ENCODE measurements at regions not wholly inside any gene's neighbourhood (a gene's known extent, or its start where the extent isn't known, plus 50 kb on each side); places are given as distances from the start of the nearest gene placed in this dataset.
A peak's percentile ranks its signal among the peaks of the same experiment; 100 is the strongest.

GRCh38 chr12:47382305-47382704 is 302.5 kb upstream of the AMIGO2 start:
- WGBS = 98% methylated on average over 1 of the region's 1 CpG

GRCh38 chr12:47378907-47379306 is 299.1 kb upstream of the AMIGO2 start:
- Histone ChIP-seq H3K27me3 (ENCODE audit: control insufficient read depth in 2 of 2, insufficient read depth in 1 of 2, low read length in 1 of 2) (no peaks in the 10 kb centered on the region), H3K27ac (ENCODE audit: low read depth in 1 of 2, low read length in 1 of 2) (no peak overlapping the region), H3K36me3 (ENCODE audit: control insufficient read depth in 2 of 2, insufficient read depth in 2 of 2, low read length in 1 of 2) (no peaks in the 10 kb centered on the region), H3K4me3 (ENCODE audit: low read length in 2 of 2) (no peak overlapping the region), H3K4me1 (ENCODE audit: control insufficient read depth in 2 of 2, insufficient read depth in 2 of 2, low read length in 2 of 2) (no peaks in the 10 kb centered on the region), H3K9me3 (ENCODE audit: control insufficient read depth in 2 of 2, insufficient read depth in 1 of 2, low read length in 1 of 2) (no peaks in the 10 kb centered on the region)
- DNase-seq (ENCODE audit: low read depth in 6 of 9, low spot score in 9 of 9) = no peak

More at GRCh38 chr12:47382305-47382704, 302.5 kb upstream of the AMIGO2 start:
- no peak overlapping the region for H3K27ac ChIP-seq (ENCODE audit: low read depth in 1 of 2, low read length in 1 of 2)
- DNase-seq (ENCODE audit: low read depth in 6 of 9, low spot score in 9 of 9) = no peak
- no peak overlapping the region for H3K4me3 ChIP-seq (ENCODE audit: low read length in 2 of 2)
- H3K4me1 ChIP-seq (ENCODE audit: control insufficient read depth in 2 of 2, insufficient read depth in 2 of 2, low read length in 2 of 2) = no peaks in the 10 kb centered on the region
- H3K27me3 ChIP-seq (ENCODE audit: control insufficient read depth in 2 of 2, insufficient read depth in 1 of 2, low read length in 1 of 2) = no peaks in the 10 kb centered on the region
- H3K9me3 ChIP-seq (ENCODE audit: control insufficient read depth in 2 of 2, insufficient read depth in 1 of 2, low read length in 1 of 2) = no peaks in the 10 kb centered on the region
- H3K36me3 ChIP-seq (ENCODE audit: control insufficient read depth in 2 of 2, insufficient read depth in 2 of 2, low read length in 1 of 2) = no peaks in the 10 kb centered on the region

GRCh38 chr12:47378222-47378582 is 298.4 kb upstream of the AMIGO2 start:
- H3K4me1 ChIP-seq (ENCODE audit: control insufficient read depth in 2 of 2, insufficient read depth in 2 of 2, low read length in 2 of 2) = no peaks in the 10 kb centered on the region
- DNase-seq (ENCODE audit: low read depth in 6 of 9, low spot score in 9 of 9) = no peak
- no peaks in the 10 kb centered on the region for H3K27me3 ChIP-seq (ENCODE audit: control insufficient read depth in 2 of 2, insufficient read depth in 1 of 2, low read length in 1 of 2)
- WGBS = 97% methylated on average over 3 of the region's 3 CpGs
- H3K36me3 ChIP-seq (ENCODE audit: control insufficient read depth in 2 of 2, insufficient read depth in 2 of 2, low read length in 1 of 2) = no peaks in the 10 kb centered on the region
- H3K27ac ChIP-seq (ENCODE audit: low read depth in 1 of 2, low read length in 1 of 2) = no peak overlapping the region
- H3K4me3 ChIP-seq (ENCODE audit: low read length in 2 of 2) = no peak overlapping the region
- H3K9me3 ChIP-seq (ENCODE audit: control insufficient read depth in 2 of 2, insufficient read depth in 1 of 2, low read length in 1 of 2) = no peaks in the 10 kb centered on the region

- WGBS = 95% methylated on average over 12 of the region's 12 CpGs
- Histone ChIP-seq H3K9me3 (ENCODE audit: control insufficient read depth in 2 of 2, insufficient read depth in 1 of 2, low read length in 1 of 2) (no peaks in the 10 kb centered on the region), H3K36me3 (ENCODE audit: control insufficient read depth in 2 of 2, insufficient read depth in 2 of 2, low read length in 1 of 2) (no peaks in the 10 kb centered on the region), H3K4me1 (ENCODE audit: control insufficient read depth in 2 of 2, insufficient read depth in 2 of 2, low read length in 2 of 2) (no peaks in the 10 kb centered on the region), H3K27me3 (ENCODE audit: control insufficient read depth in 2 of 2, insufficient read depth in 1 of 2, low read length in 1 of 2) (no peaks in the 10 kb centered on the region), H3K4me3 (ENCODE audit: low read length in 2 of 2) (no peak overlapping the region), H3K27ac (ENCODE audit: low read depth in 1 of 2, low read length in 1 of 2) (no peak overlapping the region)
- no peak for DNase-seq (ENCODE audit: low read depth in 6 of 9, low spot score in 9 of 9)
Measured at GRCh38 chr12:47377414-47378221, 297.9 kb upstream of the AMIGO2 start.

- H3K4me1 ChIP-seq (ENCODE audit: control insufficient read depth in 2 of 2, insufficient read depth in 2 of 2, low read length in 2 of 2) = no peaks in the 10 kb centered on the region
- H3K27me3 ChIP-seq (ENCODE audit: control insufficient read depth in 2 of 2, insufficient read depth in 1 of 2, low read length in 1 of 2) = no peaks in the 10 kb centered on the region
- WGBS = 98% methylated on average over 6 of the region's 6 CpGs
- no peak overlapping the region for H3K27ac ChIP-seq (ENCODE audit: low read depth in 1 of 2, low read length in 1 of 2)
- H3K36me3 ChIP-seq (ENCODE audit: control insufficient read depth in 2 of 2, insufficient read depth in 2 of 2, low read length in 1 of 2) = no peaks in the 10 kb centered on the region
- H3K9me3 ChIP-seq (ENCODE audit: control insufficient read depth in 2 of 2, insufficient read depth in 1 of 2, low read length in 1 of 2) = no peaks in the 10 kb centered on the region
- no peak overlapping the region for H3K4me3 ChIP-seq (ENCODE audit: low read length in 2 of 2)
- no peak for DNase-seq (ENCODE audit: low read depth in 6 of 9, low spot score in 9 of 9)
Measured at GRCh38 chr12:47376927-47377326, 297.2 kb upstream of the AMIGO2 start.

DNA sequence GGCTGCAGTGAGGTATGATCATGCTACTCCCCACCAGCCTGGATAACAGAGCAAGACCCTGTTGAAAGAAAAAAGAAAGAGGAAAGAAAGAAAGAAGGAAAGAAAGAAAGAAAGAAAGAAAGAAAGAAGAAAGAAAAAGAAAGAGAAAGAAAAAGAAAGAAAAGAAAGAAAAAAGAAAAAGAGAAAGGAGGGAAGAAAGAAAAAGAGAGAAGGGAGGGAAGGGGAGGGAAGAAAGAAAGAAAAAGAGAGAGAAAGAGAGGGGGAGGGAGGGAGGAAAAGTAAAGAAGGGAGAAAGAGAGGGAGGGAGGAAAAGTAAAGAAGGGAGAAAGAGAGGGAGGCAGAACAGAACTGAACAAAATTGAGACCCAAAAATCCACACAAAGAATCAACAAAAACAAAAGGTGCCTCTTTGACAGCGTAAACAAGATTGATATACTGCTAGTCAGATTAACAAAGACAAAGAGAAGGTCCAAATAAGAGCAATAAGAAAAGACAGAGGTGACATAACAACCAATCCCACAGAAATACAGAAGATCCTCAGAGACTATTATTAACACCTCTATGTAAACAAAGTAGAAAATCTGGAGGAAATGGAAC is 293.9 kb upstream of the AMIGO2 start:
- Histone ChIP-seq H3K4me3 (ENCODE audit: low read length in 2 of 2) (no peak overlapping the region), H3K9me3 (ENCODE audit: control insufficient read depth in 2 of 2, insufficient read depth in 1 of 2, low read length in 1 of 2) (no peaks in the 10 kb centered on the region), H3K27me3 (ENCODE audit: control insufficient read depth in 2 of 2, insufficient read depth in 1 of 2, low read length in 1 of 2) (no peaks in the 10 kb centered on the region), H3K27ac (ENCODE audit: low read depth in 1 of 2, low read length in 1 of 2) (no peak overlapping the region), H3K36me3 (ENCODE audit: control insufficient read depth in 2 of 2, insufficient read depth in 2 of 2, low read length in 1 of 2) (no peaks in the 10 kb centered on the region), H3K4me1 (ENCODE audit: control insufficient read depth in 2 of 2, insufficient read depth in 2 of 2, low read length in 2 of 2) (peaks cover 0 to 9% of the 10 kb centered on the region in 2 donors)
- DNase-seq (ENCODE audit: low read depth in 6 of 9, low spot score in 9 of 9) = no peak
- WGBS = 95% methylated on average over 1 of the region's 1 CpG

DNA sequence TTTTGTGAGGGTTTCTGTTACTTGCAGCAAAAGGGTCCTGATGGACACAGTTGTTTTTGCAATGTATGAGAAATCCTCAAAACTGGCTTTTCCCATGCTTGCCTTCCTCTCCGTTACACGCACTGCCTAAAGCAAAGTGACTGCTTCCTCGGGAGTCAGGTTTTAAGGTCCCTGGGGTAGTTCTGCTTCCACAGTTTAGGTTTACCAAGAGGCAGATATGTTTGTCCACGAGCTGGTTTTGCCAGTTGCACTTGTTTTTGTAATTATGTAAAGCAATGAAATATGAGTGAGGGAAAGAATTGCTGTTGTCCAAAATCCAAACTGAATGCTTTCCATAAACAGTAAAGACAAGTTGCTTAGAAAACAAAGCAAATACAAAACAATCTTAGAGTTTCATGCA is 290.7 kb upstream of the AMIGO2 start:
- Histone ChIP-seq H3K36me3 (ENCODE audit: control insufficient read depth in 2 of 2, insufficient read depth in 2 of 2, low read length in 1 of 2) (no peaks in the 10 kb centered on the region), H3K4me1 (ENCODE audit: control insufficient read depth in 2 of 2, insufficient read depth in 2 of 2, low read length in 2 of 2) (peaks cover 3 to 9% of the 10 kb centered on the region in 2 donors), H3K4me3 (ENCODE audit: low read length in 2 of 2) (no peak overlapping the region), H3K27me3 (ENCODE audit: control insufficient read depth in 2 of 2, insufficient read depth in 1 of 2, low read length in 1 of 2) (no peaks in the 10 kb centered on the region), H3K9me3 (ENCODE audit: control insufficient read depth in 2 of 2, insufficient read depth in 1 of 2, low read length in 1 of 2) (no peaks in the 10 kb centered on the region), H3K27ac (ENCODE audit: low read depth in 1 of 2, low read length in 1 of 2) (no peak overlapping the region)
- WGBS = 93% methylated on average over 4 of the region's 4 CpGs
- no peak for DNase-seq (ENCODE audit: low read depth in 6 of 9, low spot score in 9 of 9)

DNA sequence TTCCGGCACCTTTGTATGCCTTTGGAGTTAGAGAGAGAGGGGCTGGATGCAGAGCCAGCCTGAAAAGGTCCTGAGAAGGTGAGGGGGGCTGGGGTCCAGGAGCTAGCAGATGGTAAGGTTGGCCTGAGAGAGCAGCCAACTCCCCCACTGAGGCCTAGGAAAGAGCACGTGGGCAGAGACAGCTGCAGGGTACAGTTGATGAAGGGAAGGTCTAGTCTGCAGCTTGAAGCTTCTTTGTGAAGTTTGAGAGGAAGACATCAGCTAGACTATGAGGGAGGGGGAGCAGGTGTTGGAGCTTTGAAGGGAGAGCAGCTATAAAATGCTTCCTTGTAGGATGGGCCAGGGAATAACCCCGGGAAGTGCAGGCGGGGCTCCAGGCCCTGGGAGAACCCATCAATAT is 289.3 kb upstream of the AMIGO2 start:
- Histone ChIP-seq H3K4me3 (ENCODE audit: low read length in 2 of 2) (no peak overlapping the region), H3K27ac (ENCODE audit: low read depth in 1 of 2, low read length in 1 of 2) (no peak overlapping the region), H3K36me3 (ENCODE audit: control insufficient read depth in 2 of 2, insufficient read depth in 2 of 2, low read length in 1 of 2) (no peaks in the 10 kb centered on the region), H3K27me3 (ENCODE audit: control insufficient read depth in 2 of 2, insufficient read depth in 1 of 2, low read length in 1 of 2) (no peaks in the 10 kb centered on the region), H3K9me3 (ENCODE audit: control insufficient read depth in 2 of 2, insufficient read depth in 1 of 2, low read length in 1 of 2) (no peaks in the 10 kb centered on the region), H3K4me1 (ENCODE audit: control insufficient read depth in 2 of 2, insufficient read depth in 2 of 2, low read length in 2 of 2) (peaks cover 3 to 9% of the 10 kb centered on the region in 2 donors)
- peak in 1 of 9 donors; percentile 56 for DNase-seq (ENCODE audit: low read depth in 6 of 9, low spot score in 9 of 9)
- WGBS = 78% methylated on average over 4 of the region's 4 CpGs

GRCh38 chr12:47367912-47368537 is 288.3 kb upstream of the AMIGO2 start:
- H3K36me3 ChIP-seq (ENCODE audit: control insufficient read depth in 2 of 2, insufficient read depth in 2 of 2, low read length in 1 of 2) = no peaks in the 10 kb centered on the region
- no peak overlapping the region for H3K27ac ChIP-seq (ENCODE audit: low read depth in 1 of 2, low read length in 1 of 2)
- no peak for DNase-seq (ENCODE audit: low read depth in 6 of 9, low spot score in 9 of 9)
- no peaks in the 10 kb centered on the region for H3K27me3 ChIP-seq (ENCODE audit: control insufficient read depth in 2 of 2, insufficient read depth in 1 of 2, low read length in 1 of 2)
- H3K4me1 ChIP-seq (ENCODE audit: control insufficient read depth in 2 of 2, insufficient read depth in 2 of 2, low read length in 2 of 2) = peaks cover 3 to 9% of the 10 kb centered on the region in 2 donors
- no peak overlapping the region for H3K4me3 ChIP-seq (ENCODE audit: low read length in 2 of 2)
- no peaks in the 10 kb centered on the region for H3K9me3 ChIP-seq (ENCODE audit: control insufficient read depth in 2 of 2, insufficient read depth in 1 of 2, low read length in 1 of 2)
- WGBS = 91% methylated on average over 6 of the region's 6 CpGs

All from thymus (tissue), 11 donors.